ENCODE measurements at regions not wholly inside any gene's neighbourhood (a gene's known extent, or its start where the extent isn't known, plus 50 kb on each side); places are given as distances from the start of the nearest gene placed in this dataset.

DNA sequence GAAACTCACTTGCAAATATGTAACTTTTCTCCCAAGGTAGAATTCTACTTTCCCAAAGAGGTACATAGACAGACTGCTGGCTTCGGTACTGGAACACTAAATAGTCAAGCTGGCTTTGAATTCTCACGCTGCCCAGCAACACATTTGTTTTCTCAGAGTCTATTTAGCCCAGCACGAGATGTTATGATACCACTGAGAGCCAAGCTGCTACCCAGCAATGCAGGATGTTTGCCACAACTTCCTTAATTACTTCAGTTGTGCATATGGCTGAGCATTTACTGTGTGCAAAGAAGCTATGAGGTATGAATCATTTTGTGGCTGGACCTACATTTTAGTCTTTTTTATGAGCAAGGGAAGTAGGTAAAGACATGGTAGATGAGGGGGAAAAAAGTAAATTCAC is 793.2 kb downstream of the PLA2G4A start:
- ATAC-seq = no peak
- TF ChIP-seq ZFP30 (CRISPR knock-in tag; IDR thresholded peaks at IDR 0.05) = no peak

DNA sequence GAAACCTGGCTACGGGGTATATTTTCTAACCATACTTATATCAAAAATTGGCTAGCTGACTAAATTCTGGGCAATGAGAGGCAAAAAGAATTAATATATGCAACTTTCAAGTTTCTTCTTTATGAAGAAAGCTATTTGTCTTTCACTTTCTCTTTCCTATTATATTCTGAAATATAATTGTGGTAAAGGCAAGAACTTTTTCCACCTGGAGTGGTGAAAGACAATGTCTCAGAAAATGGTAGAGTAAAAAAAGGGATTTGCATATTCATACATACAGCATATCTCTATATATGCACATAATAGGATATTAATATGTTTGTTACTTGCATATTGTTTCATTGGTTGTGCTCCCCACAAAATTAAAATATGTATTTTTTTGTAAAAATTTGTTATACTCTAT is 793.8 kb downstream of the PLA2G4A start:
- ATAC-seq = no peak
- TF ChIP-seq ARNTL (CRISPR knock-in tag; IDR thresholded peaks at IDR 0.05; ENCODE audit: borderline replicate concordance, low read depth) (no peak), ISL1 (CRISPR knock-in tag; IDR thresholded peaks at IDR 0.05) (no peak), PATZ1 (CRISPR knock-in tag; IDR thresholded peaks at IDR 0.05; ENCODE audit: borderline replicate concordance) (no peak), ESRRG (CRISPR knock-in tag; IDR thresholded peaks at IDR 0.05) (no peak), TSHZ2 (CRISPR knock-in tag; IDR thresholded peaks at IDR 0.05) (no peak), SNAI2 (CRISPR knock-in tag; IDR thresholded peaks at IDR 0.05) (no peak), CSDC2 (CRISPR knock-in tag; IDR thresholded peaks at IDR 0.05) (no peak), OSR1 (CRISPR knock-in tag; IDR thresholded peaks at IDR 0.05) (no peak)

DNA sequence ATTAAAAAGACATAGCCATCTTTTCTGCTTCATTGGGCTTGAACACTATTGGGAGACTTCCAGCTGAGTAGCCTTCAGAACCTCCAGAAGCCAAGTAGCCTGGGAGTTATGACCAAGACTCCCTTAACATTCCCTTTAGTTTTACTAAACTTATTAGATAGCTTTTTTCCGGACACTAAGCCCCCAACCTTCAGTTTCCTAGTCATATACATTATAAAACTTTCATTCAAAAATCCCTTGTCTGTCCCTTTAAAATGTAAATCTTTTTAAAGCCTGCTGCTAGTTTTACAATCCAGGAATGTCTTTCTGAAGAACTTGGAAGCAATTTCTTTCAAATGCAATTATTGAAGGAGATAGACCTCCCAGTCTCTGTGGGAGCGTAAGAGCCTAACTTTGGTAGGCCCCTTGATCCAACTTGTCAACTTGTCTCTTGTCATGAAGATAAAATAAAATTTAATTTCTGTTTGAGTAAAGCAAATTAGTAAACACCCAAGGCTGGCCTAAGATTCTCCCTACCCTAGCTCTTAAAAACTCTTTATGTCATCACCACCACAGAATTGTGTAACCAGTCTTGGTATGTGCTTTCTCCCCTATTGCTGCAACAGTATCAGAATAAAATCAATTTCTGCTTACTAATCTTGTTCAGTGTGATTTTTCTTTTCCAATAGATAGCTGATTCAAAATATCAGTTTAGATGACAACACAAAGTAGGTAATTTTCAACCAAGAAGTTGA is 796.2 kb downstream of the PLA2G4A start:
- ATAC-seq = no peak
- TF ChIP-seq ISL1 (CRISPR knock-in tag; IDR thresholded peaks at IDR 0.05) (no peak), ZFP30 (CRISPR knock-in tag; IDR thresholded peaks at IDR 0.05) (no peak), ZC3H10 (CRISPR knock-in tag; IDR thresholded peaks at IDR 0.05) (no peak), ZNF8 (CRISPR knock-in tag; IDR thresholded peaks at IDR 0.05) (no peak), ZNF70 (CRISPR knock-in tag; IDR thresholded peaks at IDR 0.05) (no peak), GLIS3 (CRISPR knock-in tag; IDR thresholded peaks at IDR 0.05) (no peak), CSDC2 (CRISPR knock-in tag; IDR thresholded peaks at IDR 0.05) (no peak), TCF4 (CRISPR knock-in tag; IDR thresholded peaks at IDR 0.05; ENCODE audit: borderline replicate concordance) (no peak), TOX (CRISPR knock-in tag; IDR thresholded peaks at IDR 0.05; ENCODE audit: borderline replicate concordance) (no peak), PPARA (CRISPR knock-in tag; IDR thresholded peaks at IDR 0.05; ENCODE audit: borderline replicate concordance) (no peak), CSRNP3 (CRISPR knock-in tag; IDR thresholded peaks at IDR 0.05) (no peak)
- TF ChIP-seq, protein P1, sequence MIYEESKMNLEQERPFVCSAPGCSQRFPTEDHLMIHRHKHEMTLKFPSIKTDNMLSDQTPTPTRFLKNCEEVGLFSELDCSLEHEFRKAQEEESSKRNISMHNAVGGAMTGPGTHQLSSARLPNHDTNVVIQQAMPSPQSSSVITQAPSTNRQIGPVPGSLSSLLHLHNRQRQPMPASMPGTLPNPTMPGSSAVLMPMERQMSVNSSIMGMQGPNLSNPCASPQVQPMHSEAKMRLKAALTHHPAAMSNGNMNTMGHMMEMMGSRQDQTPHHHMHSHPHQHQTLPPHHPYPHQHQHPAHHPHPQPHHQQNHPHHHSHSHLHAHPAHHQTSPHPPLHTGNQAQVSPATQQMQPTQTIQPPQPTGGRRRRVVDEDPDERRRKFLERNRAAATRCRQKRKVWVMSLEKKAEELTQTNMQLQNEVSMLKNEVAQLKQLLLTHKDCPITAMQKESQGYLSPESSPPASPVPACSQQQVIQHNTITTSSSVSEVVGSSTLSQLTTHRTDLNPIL (CRISPR knock-in tag; IDR thresholded peaks at IDR 0.05; ENCODE audit: low read depth) = no peak

DNA sequence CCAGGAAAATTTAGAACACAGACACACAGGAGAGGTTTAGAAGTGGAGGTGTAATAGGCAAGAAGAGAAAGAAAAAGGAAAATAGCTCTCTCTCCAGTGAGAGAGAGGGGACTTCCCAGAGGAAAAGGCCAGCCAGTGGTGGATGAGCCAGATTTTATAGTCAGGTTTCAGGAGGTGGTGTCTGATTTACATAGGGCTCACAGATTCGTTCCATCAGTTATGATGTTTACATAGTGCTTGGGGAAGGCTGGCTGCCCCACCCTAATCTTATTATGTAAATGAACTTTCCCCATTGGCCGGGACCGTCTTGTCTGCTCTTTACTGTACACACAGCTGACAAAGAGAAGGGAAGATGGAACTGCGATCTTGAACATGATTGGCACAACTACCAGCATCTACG is 797.3 kb downstream of the PLA2G4A start:
- TF ChIP-seq ZNF70 (CRISPR knock-in tag; IDR thresholded peaks at IDR 0.05) (no peak), ZNF8 (CRISPR knock-in tag; IDR thresholded peaks at IDR 0.05) (no peak), ZFP3 (CRISPR knock-in tag; IDR thresholded peaks at IDR 0.05) (no peak), CSDC2 (CRISPR knock-in tag; IDR thresholded peaks at IDR 0.05) (no peak), OSR1 (CRISPR knock-in tag; IDR thresholded peaks at IDR 0.05) (no peak), BACH2 (CRISPR knock-in tag; IDR thresholded peaks at IDR 0.05; ENCODE audit: borderline replicate concordance) (no peak), CSRNP3 (CRISPR knock-in tag; IDR thresholded peaks at IDR 0.05) (no peak), ISL1 (CRISPR knock-in tag; IDR thresholded peaks at IDR 0.05) (no peak), ZC3H10 (CRISPR knock-in tag; IDR thresholded peaks at IDR 0.05) (no peak), GLIS3 (CRISPR knock-in tag; IDR thresholded peaks at IDR 0.05) (no peak), TCF4 (CRISPR knock-in tag; IDR thresholded peaks at IDR 0.05; ENCODE audit: borderline replicate concordance) (no peak), RARB (CRISPR knock-in tag; IDR thresholded peaks at IDR 0.05) (no peak), ZFP30 (CRISPR knock-in tag; IDR thresholded peaks at IDR 0.05) (no peak), TOX (CRISPR knock-in tag; IDR thresholded peaks at IDR 0.05; ENCODE audit: borderline replicate concordance) (no peak), ARNTL (CRISPR knock-in tag; IDR thresholded peaks at IDR 0.05; ENCODE audit: borderline replicate concordance, low read depth) (no peak), ZNF565 (CRISPR knock-in tag; conservative IDR thresholded peaks at IDR 0.05; ENCODE audit: low read depth) (no peak), ESRRG (CRISPR knock-in tag; IDR thresholded peaks at IDR 0.05) (no peak)
- TF ChIP-seq, protein P2, sequence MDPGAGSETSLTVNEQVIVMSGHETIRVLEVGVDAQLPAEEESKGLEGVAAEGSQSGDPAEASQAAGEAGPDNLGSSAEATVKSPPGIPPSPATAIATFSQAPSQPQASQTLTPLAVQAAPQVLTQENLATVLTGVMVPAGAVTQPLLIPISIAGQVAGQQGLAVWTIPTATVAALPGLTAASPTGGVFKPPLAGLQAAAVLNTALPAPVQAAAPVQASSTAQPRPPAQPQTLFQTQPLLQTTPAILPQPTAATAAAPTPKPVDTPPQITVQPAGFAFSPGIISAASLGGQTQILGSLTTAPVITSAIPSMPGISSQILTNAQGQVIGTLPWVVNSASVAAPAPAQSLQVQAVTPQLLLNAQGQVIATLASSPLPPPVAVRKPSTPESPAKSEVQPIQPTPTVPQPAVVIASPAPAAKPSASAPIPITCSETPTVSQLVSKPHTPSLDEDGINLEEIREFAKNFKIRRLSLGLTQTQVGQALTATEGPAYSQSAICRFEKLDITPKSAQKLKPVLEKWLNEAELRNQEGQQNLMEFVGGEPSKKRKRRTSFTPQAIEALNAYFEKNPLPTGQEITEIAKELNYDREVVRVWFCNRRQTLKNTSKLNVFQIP (CRISPR knock-in tag; IDR thresholded peaks at IDR 0.05; ENCODE audit: borderline replicate concordance, low read depth) = no peak
- TF ChIP-seq, protein P1 (CRISPR knock-in tag; IDR thresholded peaks at IDR 0.05; ENCODE audit: low read depth) = no peak
- peak; percentile 41 for ATAC-seq

Data from SK-N-SH treated with all-trans-retinoic acid at 6 μM for 48 hours (cell line).